ENCODE measurements at regions not wholly inside any gene's neighbourhood (a gene's known extent, or its start where the extent isn't known, plus 50 kb on each side); places are given as distances from the start of the nearest gene placed in this dataset.

- no peak for TF ChIP-seq CTCF (conservative IDR thresholded peaks at IDR 0.05; ENCODE audit: low read depth, low read length)
- no peak for TF ChIP-seq EZH2 (IDR thresholded peaks at IDR 0.05; ENCODE audit: borderline replicate concordance, low read depth, low read length, poor library complexity, severe bottlenecking)
Measured at GRCh38 chr4:165774326-165774725, 98.7 kb upstream of the TLL1 start.

All from A673 (cell line).